GM06990 (cell line): ENCODE measurements at regions not wholly inside any gene's neighbourhood (a gene's known extent, or its start where the extent isn't known, plus 50 kb on each side); places are given as distances from the start of the nearest gene placed in this dataset.
"Not testable (repeated sequence)": the region's sequence is repeated elsewhere in the genome, so short reads cannot be mapped to it uniquely, and the experiment has no call there.

Experiments used
- DNase-seq: peaks from one replicate; pipeline ENCODE4 v3.0.0-alpha.2; 2011; ENCODE audit not compliant: insufficient read length; ENCODE audit errors: extremely low read depth
- H3K27me3 ChIP-seq: replicated peaks from 2 replicates; pipeline ENCODE4 v1.6.0; 2011; ENCODE audit warnings: low read length; ENCODE audit not compliant: control insufficient read depth, insufficient read depth
- H3K36me3 ChIP-seq: 2 replicates; pipeline ENCODE4 v1.5.1; 2011; ENCODE audit warnings: low read length; ENCODE audit not compliant: control insufficient read depth, insufficient read depth
- H3K4me3 ChIP-seq: replicated peaks from 2 replicates; pipeline ENCODE4 v1.5.1; 2011; ENCODE audit warnings: low read depth, mild to moderate bottlenecking, control low read depth, low read length
- TF ChIP-seq, protein P1 (sequence below): IDR thresholded peaks from 2 replicates; pipeline ENCODE4 v1.5.1; 2011; ENCODE audit warnings: low read length, control low read depth, mild to moderate bottlenecking, inconsistent platforms; ENCODE audit not compliant: insufficient read depth, poor library complexity, severe bottlenecking

DNA sequence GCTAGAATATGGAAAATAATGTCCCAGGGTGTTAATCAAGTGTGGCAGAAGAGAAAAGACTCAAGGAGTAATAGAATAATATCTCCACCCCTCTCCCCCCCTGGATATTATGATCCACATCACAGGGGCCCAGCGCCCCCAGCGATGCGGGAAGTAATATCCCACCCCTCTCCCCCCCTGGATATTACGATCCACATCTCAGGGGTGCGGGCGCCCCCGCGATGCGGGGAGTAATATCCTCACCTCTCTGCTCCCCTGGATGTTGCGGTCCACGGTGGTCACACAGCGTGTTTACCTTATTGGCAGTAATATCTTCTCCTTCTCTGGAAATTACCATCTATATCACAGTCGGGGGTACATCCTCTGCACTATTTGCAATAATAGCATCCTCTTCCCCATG lies 97.1 kb upstream of the OSBPL11 start:
- TF ChIP-seq, protein P1, sequence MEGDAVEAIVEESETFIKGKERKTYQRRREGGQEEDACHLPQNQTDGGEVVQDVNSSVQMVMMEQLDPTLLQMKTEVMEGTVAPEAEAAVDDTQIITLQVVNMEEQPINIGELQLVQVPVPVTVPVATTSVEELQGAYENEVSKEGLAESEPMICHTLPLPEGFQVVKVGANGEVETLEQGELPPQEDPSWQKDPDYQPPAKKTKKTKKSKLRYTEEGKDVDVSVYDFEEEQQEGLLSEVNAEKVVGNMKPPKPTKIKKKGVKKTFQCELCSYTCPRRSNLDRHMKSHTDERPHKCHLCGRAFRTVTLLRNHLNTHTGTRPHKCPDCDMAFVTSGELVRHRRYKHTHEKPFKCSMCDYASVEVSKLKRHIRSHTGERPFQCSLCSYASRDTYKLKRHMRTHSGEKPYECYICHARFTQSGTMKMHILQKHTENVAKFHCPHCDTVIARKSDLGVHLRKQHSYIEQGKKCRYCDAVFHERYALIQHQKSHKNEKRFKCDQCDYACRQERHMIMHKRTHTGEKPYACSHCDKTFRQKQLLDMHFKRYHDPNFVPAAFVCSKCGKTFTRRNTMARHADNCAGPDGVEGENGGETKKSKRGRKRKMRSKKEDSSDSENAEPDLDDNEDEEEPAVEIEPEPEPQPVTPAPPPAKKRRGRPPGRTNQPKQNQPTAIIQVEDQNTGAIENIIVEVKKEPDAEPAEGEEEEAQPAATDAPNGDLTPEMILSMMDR, result no peak
- no peak for DNase-seq
- H3K4me3 ChIP-seq, result no peak overlapping the region
- no peaks in the 10 kb centered on the region for H3K27me3 ChIP-seq
- H3K36me3 ChIP-seq, result no peaks in the 10 kb centered on the region

GRCh38 chr3:125693887-125694286 lies 98.6 kb upstream of the OSBPL11 start:
- no peak for DNase-seq
- Histone ChIP-seq H3K27me3 (no peaks in the 10 kb centered on the region), H3K36me3 (no peaks in the 10 kb centered on the region), H3K4me3 (no peak overlapping the region)
- TF ChIP-seq, protein P1, result no peak

DNA sequence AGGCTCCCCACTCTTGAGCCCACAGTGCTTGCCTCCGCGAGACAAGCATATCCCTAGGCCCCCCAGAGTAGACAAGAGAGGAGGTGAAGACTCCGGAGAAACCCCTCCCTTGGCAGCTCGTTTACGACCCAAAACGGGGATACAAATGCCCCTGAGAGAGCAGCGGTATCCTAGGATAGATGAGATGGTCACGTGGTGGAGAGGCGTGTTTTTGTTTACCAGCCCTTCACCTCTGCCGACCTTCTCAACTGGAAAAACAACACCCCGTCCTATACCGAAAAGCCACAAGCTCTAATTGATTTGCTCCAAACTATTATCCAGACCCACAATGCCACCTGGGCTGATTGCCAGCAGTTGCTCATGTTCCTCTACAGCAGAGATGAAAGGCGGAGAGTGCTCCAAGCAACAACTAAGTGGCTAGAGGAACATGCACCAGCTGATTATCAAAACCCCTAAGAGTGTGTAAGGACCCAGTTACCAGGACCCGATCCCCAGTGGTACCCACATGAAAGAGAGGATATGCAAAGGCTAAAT lies 99.5 kb upstream of the OSBPL11 start:
- DNase-seq, result no peak
- H3K27me3 ChIP-seq, result no peaks in the 10 kb centered on the region

DNA sequence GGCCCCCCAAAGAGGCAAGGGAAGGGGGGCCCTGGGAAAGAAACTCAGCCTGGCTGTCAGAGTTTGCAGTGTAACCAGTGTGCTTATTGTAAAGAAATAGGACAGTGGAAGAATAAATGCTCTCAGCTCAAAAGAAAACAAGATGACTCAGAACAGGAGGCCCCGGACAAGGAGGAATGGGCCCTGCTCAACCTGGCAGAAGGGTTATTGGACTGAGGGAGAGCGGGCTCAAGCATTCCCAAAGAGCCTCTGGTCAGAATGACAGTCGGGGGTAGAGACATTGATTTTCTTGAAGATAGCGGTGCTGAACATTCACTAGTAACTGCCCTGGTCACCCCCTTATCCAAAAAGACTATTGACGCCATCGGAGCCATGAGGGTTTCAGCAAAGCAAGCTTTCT lies 100.4 kb upstream of the OSBPL11 start:
- no peak for DNase-seq
- Histone ChIP-seq H3K4me3 (no peak overlapping the region), H3K27me3 (no peaks in the 10 kb centered on the region), H3K36me3 (no peaks in the 10 kb centered on the region)
- TF ChIP-seq, protein P1, result no peak

More for the DNA sequence above, 99.5 kb upstream of the OSBPL11 start:
- Histone ChIP-seq H3K4me3 (no peak overlapping the region), H3K36me3 (no peaks in the 10 kb centered on the region)
- TF ChIP-seq, protein P1, result no peak

- H3K27me3 ChIP-seq, DNase-seq, H3K36me3 ChIP-seq, H3K4me3 ChIP-seq: not testable (repeated sequence)
Observed at GRCh38 chr3:125697126-125697525, 101.8 kb upstream of the OSBPL11 start.

- H3K27me3 ChIP-seq, DNase-seq, H3K4me3 ChIP-seq, H3K36me3 ChIP-seq: not testable (repeated sequence)
- TF ChIP-seq, protein P1, result peak; percentile 22
Observed at GRCh38 chr3:125697979-125698640, 102.8 kb upstream of the OSBPL11 start.
